Hematopoietic multipotent progenitor cell treated with erythropoietin and hydrocortisone succinate and interleukin-3 and kit ligand, for 8 days (in vitro differentiated cells): ENCODE measurements at regions not wholly inside any gene's neighbourhood (a gene's known extent, or its start where the extent isn't known, plus 50 kb on each side); places are given as distances from the start of the nearest gene placed in this dataset.
A peak's percentile ranks its signal among the peaks of the same experiment; 100 is the strongest.

ENCODE experiments used
- DNase-seq: peaks from one replicate; pipeline ENCODE4 v3.0.0-alpha.2; 2015

DNA sequence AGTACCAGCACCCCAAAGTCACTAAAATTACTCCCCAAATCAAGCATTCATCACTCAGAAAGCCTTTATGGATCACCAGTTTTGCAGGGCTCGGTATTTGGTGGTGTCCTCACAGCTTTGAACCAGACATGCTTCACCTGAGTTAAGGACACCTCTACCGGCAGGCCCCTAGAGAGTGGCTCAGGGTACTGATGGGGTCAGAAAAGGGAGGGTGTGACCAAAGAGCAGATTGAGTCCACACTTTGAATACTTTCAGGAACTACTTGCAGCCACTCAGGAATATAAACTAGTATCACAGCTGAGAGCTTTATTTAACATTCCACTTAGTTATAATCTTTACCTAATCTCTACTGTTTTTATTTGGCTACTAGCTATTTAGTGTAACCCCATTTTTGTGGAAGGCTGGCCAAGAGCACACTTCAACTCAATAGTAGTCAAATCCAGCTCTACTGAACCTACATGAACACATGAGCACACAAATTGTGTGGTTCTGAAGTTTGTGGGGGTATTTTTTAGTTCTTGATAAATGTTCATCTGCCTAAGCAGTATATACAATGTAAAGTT lies 109.6 kb upstream of the SPRY1 start:
- DNase-seq: no peak

DNA sequence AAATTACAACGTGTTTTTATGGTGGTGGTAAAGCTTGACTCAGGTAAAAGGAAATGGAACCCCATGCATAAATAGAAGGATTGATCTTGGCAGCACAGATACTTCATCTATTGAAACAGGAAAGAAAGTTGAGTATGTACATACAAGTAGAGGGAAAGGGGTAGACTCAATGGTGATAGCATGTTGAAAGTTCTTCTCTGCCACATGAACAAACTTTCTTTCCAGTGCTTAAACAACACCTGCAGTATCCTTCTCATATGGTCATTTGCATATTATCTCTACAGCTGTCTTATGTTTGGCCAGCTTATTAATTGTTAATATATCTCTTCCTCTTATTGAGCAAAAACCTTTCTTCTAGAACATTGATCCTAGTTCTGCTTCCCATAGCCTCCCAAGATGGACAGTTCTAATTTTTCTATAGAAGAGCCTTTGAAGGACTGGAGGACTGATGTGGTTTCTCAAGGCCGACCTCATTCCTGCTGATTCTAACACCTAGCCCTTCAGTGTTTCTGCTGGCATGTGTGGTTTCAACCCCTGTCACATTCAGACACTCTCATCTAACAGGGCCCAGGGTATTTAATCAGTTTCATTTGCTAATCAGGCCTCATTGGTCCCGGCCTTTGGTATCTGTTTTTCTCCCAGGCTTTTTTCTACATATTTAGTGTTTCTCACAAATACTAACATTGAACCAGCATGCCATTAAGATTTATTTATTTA lies 108.1 kb upstream of the SPRY1 start:
- DNase-seq: no peak

DNA sequence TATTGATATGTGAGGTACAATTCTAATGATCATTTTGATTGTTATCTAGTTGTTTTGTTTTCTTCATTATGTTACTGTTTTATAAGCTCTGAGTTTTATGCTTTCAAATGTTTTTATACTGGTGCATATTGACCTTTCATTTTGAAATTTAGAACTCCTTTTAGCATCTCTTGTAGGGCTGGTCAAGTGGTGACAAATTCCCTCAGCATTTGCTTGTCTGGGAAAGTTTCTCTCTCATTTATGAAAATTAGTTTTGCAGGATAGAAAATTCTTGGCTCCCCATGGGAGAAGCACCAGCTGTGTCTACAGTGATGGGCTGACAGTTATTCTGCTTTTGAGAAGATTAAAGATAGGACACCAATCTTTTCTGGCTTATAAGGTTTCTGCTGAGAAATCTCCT lies 105.3 kb upstream of the SPRY1 start:
- no peak for DNase-seq

DNA sequence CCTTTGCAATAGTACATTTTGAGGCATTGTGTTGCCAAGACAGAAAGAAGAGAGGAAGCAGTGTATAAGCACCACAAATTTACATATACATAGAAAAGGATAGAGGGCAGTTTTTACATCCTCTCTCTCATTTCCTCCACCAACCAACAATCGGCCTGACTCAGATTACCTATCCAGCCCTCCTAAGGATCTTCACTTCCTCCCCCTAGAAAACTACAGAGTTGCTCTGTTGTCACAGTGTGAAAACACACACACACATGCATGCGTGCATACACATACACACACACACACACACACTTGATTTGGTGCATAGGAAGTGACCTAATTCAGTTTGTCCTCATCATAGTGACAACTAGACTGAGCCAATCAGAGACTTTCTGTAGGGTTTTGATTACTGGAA lies 98.8 kb upstream of the SPRY1 start:
- DNase-seq: no peak

DNA sequence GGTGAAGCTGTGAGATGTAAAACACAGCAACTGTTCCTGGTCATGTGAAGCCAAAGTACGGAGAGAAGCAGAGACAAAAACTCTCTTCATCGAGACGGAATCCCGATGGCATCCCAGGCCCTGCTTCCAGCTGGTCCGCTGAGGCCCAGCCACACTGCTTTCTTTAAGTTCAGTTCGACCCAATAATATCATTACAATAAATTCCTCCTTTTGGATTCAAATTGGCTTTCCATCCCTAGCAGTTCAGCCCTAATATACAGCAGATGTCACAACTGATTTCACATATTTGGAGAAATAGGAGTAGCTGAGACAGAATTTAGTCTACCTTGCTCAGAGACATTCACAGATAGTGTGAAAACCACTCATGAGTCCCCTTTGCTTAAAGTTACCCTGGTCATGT lies 98.3 kb upstream of the SPRY1 start:
- no peak for DNase-seq

DNA sequence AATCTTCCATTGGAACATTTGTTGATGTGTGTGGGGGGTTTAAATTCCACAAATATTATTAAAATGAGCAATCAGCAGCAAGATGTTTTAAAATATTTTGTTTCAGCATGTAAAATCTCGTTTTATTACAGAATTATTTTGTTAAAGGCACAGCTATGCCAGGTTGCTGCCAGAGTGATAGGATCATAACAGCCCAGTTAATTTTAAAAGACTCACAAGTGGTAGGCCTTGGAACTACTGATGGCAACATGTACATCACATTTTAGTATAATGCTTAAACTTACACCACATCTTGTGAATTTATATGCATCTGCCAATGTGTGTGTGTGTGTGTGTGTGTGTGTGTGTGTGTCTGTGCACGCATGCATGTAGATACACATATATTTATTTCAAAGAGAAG lies 97.8 kb upstream of the SPRY1 start:
- DNase-seq: no peak

DNA sequence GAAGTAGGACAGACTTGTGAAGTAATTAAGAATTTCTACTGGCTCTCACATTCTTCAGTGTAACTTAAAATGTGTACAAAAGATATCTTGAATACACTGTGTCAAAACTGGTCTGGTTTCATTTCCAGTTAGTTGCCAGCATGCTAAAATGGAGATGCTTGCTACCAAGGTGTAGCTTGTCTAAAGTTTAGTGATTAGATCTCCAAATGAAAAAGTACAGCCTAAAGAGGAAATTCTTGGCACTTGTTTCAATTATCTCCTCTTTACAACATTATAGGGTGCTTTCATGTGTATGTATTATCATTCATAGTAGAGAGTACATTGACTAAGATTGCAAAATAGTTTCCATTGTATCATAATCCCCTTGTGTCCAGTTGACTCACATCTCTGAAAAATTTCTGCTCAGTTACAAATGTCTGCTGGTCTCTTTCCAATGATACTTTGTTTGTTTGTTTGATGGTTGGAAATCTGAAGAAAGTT lies 97.3 kb upstream of the SPRY1 start:
- no peak for DNase-seq

DNA sequence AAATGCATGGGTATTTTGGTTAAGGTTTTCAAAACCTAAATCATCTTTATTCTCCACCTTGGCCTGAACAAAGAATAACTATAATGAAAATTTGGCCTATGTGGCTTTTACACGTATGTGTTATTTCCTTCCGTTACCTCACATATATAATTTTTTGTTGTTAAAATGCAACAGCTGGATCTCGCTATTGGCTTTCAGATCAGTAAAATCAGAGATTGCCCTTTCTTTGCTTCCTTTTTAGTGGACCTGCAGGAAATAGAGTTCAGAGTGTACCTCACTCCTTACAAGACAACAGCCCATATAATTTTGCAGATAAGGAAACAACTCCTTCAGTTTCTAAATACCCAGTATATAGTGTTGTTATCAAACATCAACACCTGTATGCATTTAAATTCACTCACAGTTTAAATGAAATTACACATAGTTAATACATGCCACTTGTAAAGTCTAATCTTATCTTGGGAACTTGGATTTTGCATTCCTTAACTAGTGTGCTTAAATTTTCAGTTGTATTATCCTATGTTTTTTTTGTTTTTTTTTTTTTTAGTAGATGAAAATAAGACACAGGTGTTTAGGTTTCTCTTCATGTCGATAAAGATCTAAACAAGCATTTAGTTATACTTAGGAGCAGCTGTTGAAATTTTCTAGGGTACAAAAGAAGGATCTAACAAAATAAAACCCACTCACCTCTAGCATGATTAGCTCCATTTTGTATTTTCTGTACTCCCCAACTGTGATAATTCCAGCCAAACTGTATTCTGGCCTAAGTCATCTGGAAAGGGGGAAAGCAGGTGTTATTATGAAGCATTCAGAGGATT lies 96.2 kb upstream of the SPRY1 start:
- DNase-seq: peak; percentile 6

DNA sequence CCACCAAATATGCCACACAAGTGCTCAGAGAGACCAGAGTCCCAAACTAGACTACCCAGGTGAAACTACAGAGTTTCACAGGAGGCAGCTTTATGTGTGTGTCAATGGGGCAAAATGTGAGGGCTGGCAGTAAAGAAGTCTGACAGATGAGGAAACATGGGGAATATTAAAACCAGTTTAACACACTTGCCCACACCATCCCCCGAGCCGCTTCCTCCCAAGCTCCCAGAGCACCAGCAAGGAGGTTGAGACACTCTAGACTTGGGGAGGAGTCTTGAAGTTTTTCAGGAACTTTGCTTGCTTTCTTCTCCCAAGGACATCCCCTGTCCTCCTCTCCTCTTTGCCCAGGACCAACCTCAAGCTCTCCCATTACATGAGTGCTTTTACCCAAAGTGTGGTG lies 94.7 kb upstream of the SPRY1 start:
- no peak for DNase-seq

DNA sequence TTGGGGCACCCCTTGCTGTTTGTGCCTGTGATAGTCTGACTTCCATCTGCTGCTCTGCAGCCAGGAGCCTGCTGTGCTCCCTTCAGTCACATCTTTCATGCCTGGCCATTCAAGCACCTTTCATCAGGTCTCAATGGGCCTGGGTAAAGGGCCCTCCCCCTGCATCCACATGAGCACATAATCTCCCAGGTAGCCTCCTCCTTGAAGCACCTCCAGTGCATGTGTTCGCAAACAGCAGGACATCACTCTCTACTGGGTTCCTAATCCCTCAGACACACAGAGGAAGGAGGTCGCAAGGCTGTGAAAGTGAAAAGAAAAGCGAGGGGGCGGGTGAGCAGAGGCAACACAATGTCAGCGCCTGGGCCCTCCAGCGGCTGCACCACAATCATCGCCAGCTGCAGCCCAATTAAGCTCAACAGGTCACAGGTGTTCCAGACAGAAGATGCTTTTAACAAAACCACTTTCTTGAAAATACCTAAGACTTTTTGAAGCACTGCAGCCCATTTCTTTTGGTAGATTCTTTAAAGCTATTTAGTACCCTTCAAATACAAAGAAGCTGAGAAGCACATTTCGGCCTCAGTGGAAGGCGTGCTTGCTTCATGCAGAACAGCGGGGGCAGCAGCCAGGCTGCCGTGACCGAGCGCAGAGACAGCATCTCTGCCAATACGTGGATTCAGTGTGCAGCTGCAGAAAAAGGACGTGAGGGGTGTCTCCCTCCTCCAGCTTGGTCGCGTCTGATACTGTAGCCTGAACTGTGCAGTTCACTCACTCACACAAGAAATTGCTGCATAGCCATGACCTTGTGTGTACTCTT lies 92.2 kb upstream of the SPRY1 start:
- no peak for DNase-seq

DNA sequence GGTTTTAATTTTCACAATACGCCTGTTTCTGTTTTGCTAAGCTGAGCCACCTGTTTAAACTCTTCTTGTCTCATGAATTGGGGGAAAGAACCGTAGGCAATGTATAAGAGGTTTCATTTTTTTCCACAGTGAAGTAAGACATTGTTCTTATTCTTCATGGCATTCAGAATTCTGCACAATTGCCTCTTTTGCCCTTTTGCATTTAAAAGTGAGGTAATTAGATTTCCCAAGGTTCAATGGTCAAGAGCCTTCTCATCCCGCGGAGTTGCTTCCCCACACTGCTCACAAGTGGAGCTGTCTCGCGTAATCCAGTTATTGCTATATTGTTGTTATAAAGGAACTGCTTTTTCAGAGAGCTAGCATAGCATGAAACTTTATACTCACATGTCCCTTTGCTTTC lies 90.9 kb upstream of the SPRY1 start:
- no peak for DNase-seq

DNA sequence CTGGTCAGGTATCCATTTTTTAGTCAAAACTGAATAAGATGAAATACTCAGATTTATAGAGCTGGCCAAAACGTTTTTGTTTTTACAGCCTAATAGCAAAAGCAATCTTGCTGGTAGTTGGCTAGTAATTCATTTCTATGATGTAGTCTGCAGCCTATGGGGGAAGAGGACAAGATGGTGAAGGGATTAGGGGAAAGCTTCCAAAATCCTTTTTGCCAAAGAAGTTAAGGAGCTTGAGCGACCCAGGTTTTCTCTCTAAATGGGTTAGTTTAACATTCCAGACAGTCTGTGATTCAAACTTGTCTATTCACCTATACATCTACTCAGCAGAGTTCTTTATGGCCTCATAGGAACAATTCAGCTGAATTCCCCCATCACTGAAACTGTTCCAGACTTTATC lies 89.8 kb upstream of the SPRY1 start:
- no peak for DNase-seq

DNA sequence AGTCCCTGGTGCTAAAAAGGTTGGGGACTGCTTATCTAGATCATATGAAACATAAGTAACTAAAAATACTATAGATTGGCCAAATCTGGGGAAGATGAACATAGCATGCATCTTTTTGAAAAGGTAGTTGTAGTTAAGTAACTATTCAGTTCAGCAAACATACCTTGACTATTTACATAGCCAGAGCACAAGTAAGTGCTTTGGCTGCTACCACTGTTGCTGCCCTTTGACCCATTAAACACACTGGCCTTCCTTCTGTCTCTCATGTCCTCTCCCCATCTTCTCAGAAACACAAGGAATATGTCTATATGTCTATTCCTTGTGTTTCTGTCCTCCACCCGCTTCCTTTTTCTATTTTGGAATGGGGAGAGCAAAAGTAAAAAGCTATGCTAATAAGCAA lies 87.9 kb upstream of the SPRY1 start:
- no peak for DNase-seq

DNA sequence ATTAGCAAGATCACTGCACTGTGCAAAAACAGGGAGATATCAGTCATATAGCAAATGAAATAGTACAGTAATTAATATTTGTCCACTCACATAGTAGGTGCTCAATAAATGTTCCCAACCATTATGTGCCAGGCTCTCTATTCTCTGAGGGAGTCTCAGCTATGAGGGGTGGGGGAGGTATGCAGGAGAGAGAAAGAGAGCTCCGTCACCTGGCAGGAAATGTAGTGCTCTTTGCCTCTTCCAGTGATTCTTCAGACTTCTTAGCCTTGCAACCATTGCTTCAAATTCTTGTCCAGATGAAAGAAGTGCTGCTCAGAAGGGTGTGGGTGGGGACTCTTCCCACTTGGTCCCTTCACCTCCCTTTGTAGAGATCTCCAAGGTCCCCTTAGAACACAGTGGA lies 84.5 kb upstream of the SPRY1 start:
- no peak for DNase-seq

DNA sequence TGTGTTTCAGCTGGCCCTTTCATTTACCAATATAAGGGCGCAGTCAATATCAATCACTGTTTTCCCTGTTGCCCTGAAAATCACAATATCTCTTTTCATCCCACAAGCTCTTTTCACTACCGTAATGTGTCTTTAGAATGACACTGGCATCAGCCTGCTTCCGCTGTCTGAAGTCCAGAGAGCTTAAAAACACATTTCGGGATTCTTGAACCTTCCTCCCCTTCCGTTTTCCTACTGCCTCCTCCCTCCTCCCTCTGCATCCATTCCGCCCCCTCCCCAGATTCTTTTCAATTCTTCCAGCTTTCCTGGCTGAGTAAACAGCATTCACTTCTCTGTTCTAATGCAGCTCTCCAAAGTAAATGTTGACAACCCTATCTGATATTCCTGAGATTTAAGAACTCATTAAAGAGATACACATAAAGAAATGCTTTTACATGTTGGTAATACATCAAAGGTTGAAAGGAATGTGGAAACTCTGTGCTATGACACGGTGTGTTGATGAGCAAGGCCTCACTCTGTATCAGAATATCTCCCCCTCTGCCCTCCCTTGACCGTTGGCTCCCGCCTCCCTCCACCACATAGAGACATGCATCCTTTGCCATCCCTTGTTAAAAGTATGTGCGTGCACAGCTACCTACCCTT lies 83.5 kb upstream of the SPRY1 start:
- no peak for DNase-seq

DNA sequence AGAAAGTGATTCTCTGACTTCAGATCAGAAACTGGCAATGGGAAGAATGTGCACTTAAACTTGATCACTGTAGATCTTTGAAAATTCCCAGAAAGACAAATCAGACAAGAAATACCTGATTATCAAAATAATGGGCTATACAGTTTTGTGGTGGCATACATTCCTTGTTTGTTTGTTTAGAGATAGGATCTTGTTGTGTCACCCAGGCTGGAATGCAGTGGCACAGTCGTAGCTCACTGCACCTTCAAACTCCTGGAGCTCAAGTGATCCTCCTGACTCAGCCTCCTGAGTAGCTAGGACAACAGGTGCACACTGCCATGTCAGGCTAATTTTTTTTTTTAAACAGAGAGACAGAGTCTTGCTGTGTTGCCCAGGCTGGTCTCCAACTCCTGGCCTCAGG lies 81.0 kb upstream of the SPRY1 start:
- DNase-seq: no peak

DNA sequence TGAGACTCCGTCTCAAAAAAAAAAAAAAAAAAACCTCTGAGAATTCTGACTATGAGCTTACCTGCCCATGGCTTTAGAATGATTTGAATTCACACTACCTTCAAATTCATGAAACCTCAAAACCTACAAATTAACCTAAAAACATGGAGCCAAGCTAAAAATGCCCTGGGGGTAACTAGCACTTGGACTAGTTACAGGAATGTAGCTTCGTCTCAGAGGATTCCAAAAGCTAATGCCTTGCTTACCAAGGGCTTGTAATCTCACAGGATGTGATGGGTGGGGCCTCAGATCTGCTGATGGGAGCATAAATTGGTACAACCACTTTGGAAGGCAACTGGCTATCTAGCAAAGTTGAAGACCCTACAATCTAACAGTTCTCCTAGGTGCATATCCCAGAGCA lies 79.4 kb upstream of the SPRY1 start:
- no peak for DNase-seq

DNA sequence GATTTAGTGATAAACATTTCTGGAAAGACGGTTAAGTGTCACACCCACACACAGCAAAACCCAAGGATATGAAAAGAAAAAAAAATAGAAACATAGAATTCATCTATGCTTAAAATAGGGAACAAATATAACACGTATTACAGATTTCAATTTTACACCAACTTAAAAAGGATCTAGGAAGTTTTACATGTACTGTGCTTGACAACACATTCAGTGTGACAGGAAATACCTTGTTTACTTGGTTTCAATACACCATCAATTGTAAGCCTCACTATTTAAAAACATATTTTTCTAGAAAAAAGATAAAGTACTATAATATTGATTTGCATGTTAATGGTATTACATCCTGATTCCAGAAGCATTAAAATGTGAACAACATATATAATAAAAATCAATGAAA lies 77.0 kb upstream of the SPRY1 start:
- DNase-seq: no peak

DNA sequence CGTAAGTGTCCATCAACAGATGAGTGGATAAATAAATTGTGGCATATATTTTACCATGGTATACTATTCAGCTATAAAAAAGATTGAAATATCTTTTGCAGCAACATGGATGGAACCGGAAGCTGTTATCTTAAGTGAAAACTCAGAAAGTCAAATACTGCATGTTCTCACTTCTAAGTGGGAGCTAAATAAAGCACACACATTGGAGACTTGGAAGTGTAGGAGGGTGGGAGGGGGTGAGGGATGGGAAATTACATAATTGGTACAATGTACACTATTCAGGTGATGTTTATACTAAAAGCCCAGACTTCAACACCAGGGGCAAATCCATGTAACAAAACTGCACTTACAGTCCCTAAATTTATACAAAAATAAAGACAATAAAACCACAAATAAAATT lies 72.6 kb upstream of the SPRY1 start:
- DNase-seq: no peak

DNA sequence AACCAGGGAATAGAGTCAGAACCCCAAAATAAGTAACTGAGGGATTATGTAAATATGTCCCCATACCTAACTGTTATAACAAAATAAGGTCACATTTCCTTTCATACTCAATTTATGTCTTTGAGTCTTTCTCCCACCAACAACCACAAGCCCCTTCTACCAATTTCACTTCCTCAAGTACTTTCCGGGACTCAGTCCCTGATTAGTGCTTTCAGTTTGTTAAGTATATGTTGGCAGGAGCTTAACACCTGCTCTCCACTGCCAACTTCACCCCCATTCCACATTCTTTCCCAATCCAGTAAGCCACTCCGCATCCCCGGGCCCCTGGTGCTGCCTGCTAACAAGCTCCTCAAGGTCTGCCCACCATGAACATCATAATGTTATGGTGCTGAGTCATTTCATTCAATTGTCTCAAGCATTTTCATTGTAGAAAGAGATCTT lies 71.3 kb upstream of the SPRY1 start:
- DNase-seq: no peak

DNA sequence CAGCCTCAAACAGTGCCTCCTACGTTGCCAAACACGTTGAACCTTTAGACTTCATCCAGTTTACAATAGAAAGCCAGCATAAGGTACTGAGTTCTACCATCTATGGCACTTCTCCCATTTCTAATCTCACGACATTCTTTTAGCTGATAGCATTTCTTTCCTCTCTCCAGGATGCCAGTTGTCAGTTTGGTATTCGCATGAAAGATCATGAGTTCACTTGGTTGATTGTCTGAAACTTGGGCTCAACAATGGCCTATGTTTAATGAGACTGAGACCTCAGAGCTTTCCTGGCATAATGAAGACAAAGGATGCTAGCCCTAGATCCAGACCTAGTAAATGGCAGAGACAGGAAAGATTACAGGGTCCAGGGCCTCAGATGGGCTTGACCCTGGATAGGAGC lies 69.2 kb upstream of the SPRY1 start:
- DNase-seq: no peak

DNA sequence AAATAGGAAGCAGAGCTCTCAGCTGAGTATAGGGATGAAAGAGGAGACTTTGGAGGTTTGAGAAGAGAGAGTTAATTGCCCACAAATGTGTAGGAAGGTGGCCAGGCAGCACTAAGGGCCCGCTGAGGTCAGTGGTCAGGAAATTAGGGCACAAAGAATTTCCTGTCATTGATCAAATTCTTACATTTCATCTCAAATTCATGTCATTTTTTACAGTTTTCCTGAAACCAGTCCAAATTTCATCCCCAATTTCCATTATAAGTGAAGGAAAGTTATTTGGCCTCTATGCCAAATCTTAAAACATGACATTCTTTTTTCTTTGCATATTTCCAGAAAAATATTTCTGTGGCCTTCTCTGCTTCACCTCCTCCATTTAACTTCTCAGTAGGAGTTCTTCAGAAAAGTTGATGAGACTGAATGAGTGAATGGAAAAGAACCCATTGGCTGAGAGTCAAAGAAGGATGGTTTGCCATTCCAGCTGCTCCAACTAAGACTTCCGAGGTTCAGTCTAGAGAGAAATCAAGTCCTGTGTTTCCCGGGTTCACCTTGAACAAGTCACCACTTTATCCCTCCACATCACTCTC lies 68.7 kb upstream of the SPRY1 start:
- no peak for DNase-seq
